ENCODE measurements at regions not wholly inside any gene's neighbourhood (a gene's known extent, or its start where the extent isn't known, plus 50 kb on each side); places are given as distances from the start of the nearest gene placed in this dataset.

GRCh38 chr4:174394915-174395314 is 111.2 kb downstream of the CEP44 start:
- H3K27me3 Mint-ChIP-seq, result peaks cover 11% of the 10 kb centered on the region
- no peaks in the 10 kb centered on the region for H3K27me3 ChIP-seq (ENCODE audit: control insufficient read depth in 1 of 2, insufficient read depth in 2 of 2, low read length in 2 of 2)
- no peak for TF ChIP-seq CTCF (IDR thresholded peaks at IDR 0.05)
- no peaks in the 10 kb centered on the region for H3K36me3 Mint-ChIP-seq (ENCODE audit: low read depth)
- H3K36me3 ChIP-seq (ENCODE audit: insufficient read depth, low read length), result no peaks in the 10 kb centered on the region
- no peak overlapping the region for H3K27ac ChIP-seq (ENCODE audit: low read depth in 1 of 2, low read length in 2 of 2)
- ChIA-PET CTCF (no interaction called here), POLR2A (no interaction called here)
- H3K4me1 ChIP-seq (ENCODE audit: insufficient read depth, low read length), result no peaks in the 10 kb centered on the region
- H3K4me3 Mint-ChIP-seq, result no peak overlapping the region
- no peak for DNase-seq
- no peaks in the 10 kb centered on the region for H3K9me3 Mint-ChIP-seq
- intact Hi-C loops (cut with DNase I, micrococcal nuclease), result no loop called here
- H3K4me1 Mint-ChIP-seq (ENCODE audit: low read depth), result no peaks in the 10 kb centered on the region
- no peak overlapping the region for H3K27ac Mint-ChIP-seq
- no peaks in the 10 kb centered on the region for H3K9me3 ChIP-seq (ENCODE audit: control insufficient read depth in 1 of 2, insufficient read depth in 1 of 2, low read length in 2 of 2)
- H3K4me3 ChIP-seq (ENCODE audit: low read length), result no peak overlapping the region
- no peak for ATAC-seq (ENCODE audit: poor library complexity)

GRCh38 chr4:174389439-174389838 is 105.7 kb downstream of the CEP44 start:
- Mint-ChIP-seq H3K9me3 (no peaks in the 10 kb centered on the region), H3K4me3 (no peak overlapping the region), H3K4me1 (ENCODE audit: low read depth) (no peaks in the 10 kb centered on the region), H3K27me3 (peaks cover 4% of the 10 kb centered on the region), H3K27ac (no peak overlapping the region), H3K36me3 (ENCODE audit: low read depth) (no peaks in the 10 kb centered on the region)
- H3K27me3 ChIP-seq (ENCODE audit: control insufficient read depth in 1 of 2, insufficient read depth in 2 of 2, low read length in 2 of 2), result no peaks in the 10 kb centered on the region
- no peaks in the 10 kb centered on the region for H3K36me3 ChIP-seq (ENCODE audit: insufficient read depth, low read length)
- no peak overlapping the region for H3K4me3 ChIP-seq (ENCODE audit: low read length)
- ATAC-seq (ENCODE audit: poor library complexity) (no peak), DNase-seq (no peak)
- no peak for TF ChIP-seq CTCF (IDR thresholded peaks at IDR 0.05)
- no peaks in the 10 kb centered on the region for H3K9me3 ChIP-seq (ENCODE audit: control insufficient read depth in 1 of 2, insufficient read depth in 1 of 2, low read length in 2 of 2)
- CTCF ChIA-PET, result no interaction called here
- H3K27ac ChIP-seq (ENCODE audit: low read depth in 1 of 2, low read length in 2 of 2), result no peak overlapping the region
- POLR2A ChIA-PET, result no interaction called here
- H3K4me1 ChIP-seq (ENCODE audit: insufficient read depth, low read length), result no peaks in the 10 kb centered on the region
- intact Hi-C loops (cut with DNase I, micrococcal nuclease), result no loop called here

GRCh38 chr4:174388461-174389145 is 104.9 kb downstream of the CEP44 start:
- Mint-ChIP-seq H3K27ac (no peak overlapping the region), H3K9me3 (no peaks in the 10 kb centered on the region), H3K27me3 (peaks cover 4% of the 10 kb centered on the region), H3K4me1 (ENCODE audit: low read depth) (no peaks in the 10 kb centered on the region), H3K4me3 (no peak overlapping the region), H3K36me3 (ENCODE audit: low read depth) (no peaks in the 10 kb centered on the region)
- Histone ChIP-seq H3K27ac (ENCODE audit: low read depth in 1 of 2, low read length in 2 of 2) (no peak overlapping the region), H3K36me3 (ENCODE audit: insufficient read depth, low read length) (no peaks in the 10 kb centered on the region), H3K4me3 (ENCODE audit: low read length) (no peak overlapping the region), H3K27me3 (ENCODE audit: control insufficient read depth in 1 of 2, insufficient read depth in 2 of 2, low read length in 2 of 2) (no peaks in the 10 kb centered on the region), H3K4me1 (ENCODE audit: insufficient read depth, low read length) (no peaks in the 10 kb centered on the region), H3K9me3 (ENCODE audit: control insufficient read depth in 1 of 2, insufficient read depth in 1 of 2, low read length in 2 of 2) (no peaks in the 10 kb centered on the region)
- POLR2A ChIA-PET, result no interaction called here
- no peak for TF ChIP-seq CTCF (IDR thresholded peaks at IDR 0.05)
- ATAC-seq (ENCODE audit: poor library complexity), result no peak
- CTCF ChIA-PET, result no interaction called here
- DNase-seq, result no peak
- intact Hi-C loops (cut with DNase I, micrococcal nuclease), result no loop called here

Data from CD4-positive, alpha-beta T cell (primary cell).